Gastroesophageal sphincter (tissue), 4 donors: ENCODE measurements at regions not wholly inside any gene's neighbourhood (a gene's known extent, or its start where the extent isn't known, plus 50 kb on each side); places are given as distances from the start of the nearest gene placed in this dataset.

Experiments
- ATAC-seq: fragments of 150-250 bp; one replicate; pipeline ENCODE4 v1.9.1; 2016; ENCODE audit warnings: mild to moderate bottlenecking, moderate library complexity
- H3K27ac ChIP-seq, 4 donors: fragments of 200-600 bp; sonication (generic) in 3 of 4; 1 replicate in 3 of 4; 2 replicates in 1 of 4; pipeline ENCODE4 v1.5.1; 2016 to 2019
- H3K27me3 ChIP-seq: fragments of 200-600 bp; sonication (generic); one replicate; pipeline ENCODE4 v1.5.1; 2019
- H3K36me3 ChIP-seq, 2 donors: fragments of 200-600 bp; sonication (generic); one replicate each; pipeline ENCODE4 v1.5.1; 2019; ENCODE audit warnings: control low read depth in 1 of 2
- H3K4me1 ChIP-seq, 3 donors: fragments of 200-600 bp; sonication (generic); 1 replicate in 2 of 3; 2 replicates in 1 of 3; pipeline ENCODE4 v1.5.1; 2016 to 2019; ENCODE audit warnings: control low read depth in 2 of 3
- H3K4me3 ChIP-seq, 2 donors: fragments of 200-600 bp; sonication (generic); one replicate each; pipeline ENCODE4 v1.5.1; 2019; ENCODE audit warnings: mild to moderate bottlenecking in 1 of 2, moderate library complexity in 1 of 2
- H3K9me3 ChIP-seq, 3 donors: fragments of 200-600 bp; sonication (generic); one replicate each; pipeline ENCODE4 v1.5.1; 2017 to 2019; ENCODE audit warnings: control low read depth in 2 of 3
- CTCF ChIP-seq, 4 experiments: fragments of 200-600 bp in 2 of 4; fragments of 450-650 bp in 2 of 4; sonication (generic) in 1 of 4; IDR thresholded peaks; one replicate each; pipeline ENCODE4 v1.5.1; 2017 to 2019; ENCODE audit warnings: antibody characterized with exemption in 4 of 4, mild to moderate bottlenecking in 2 of 4, moderate library complexity in 2 of 4
- EP300 ChIP-seq: sonication (generic); formaldehyde crosslinking; IDR thresholded peaks from one replicate; pipeline ENCODE4 v1.6.1; 2017; ENCODE audit warnings: antibody characterized with exemption, mild to moderate bottlenecking
- POLR2A ChIP-seq, 2 donors: fragments of 450-650 bp; IDR thresholded peaks; one replicate each; pipeline ENCODE4 v1.6.1; 2017; ENCODE audit warnings: antibody characterized with exemption in 2 of 2, mild to moderate bottlenecking in 2 of 2, moderate library complexity in 1 of 2
- POLR2AphosphoS5 ChIP-seq: sonication (generic); formaldehyde crosslinking; IDR thresholded peaks from one replicate; pipeline ENCODE4 v1.6.1; 2017; ENCODE audit warnings: antibody characterized with exemption
- WGBS, 2 donors: methylation state at CpG; one replicate each; pipeline ENCODE4 v1.1.5; 2018; ENCODE audit warnings: low coverage in 1 of 2; 5-methylcytosine and 5-hydroxymethylcytosine counted together

GRCh38 chr9:24625097-24625496 is 79.4 kb upstream of the IZUMO3 start:
- 72 to 77% methylated on average over 2 of the region's 2 CpGs for whole genome bisulfite sequencing, 2 donors
- Histone ChIP-seq H3K36me3 (no peaks in the 10 kb centered on the region), H3K27me3 (no peaks in the 10 kb centered on the region), H3K27ac (no peak overlapping the region), H3K4me1 (no peaks in the 10 kb centered on the region), H3K9me3 (no peaks in the 10 kb centered on the region), H3K4me3 (no peak overlapping the region)
- TF ChIP-seq POLR2AphosphoS5 (no peak), EP300 (no peak), CTCF (IDR thresholded peaks at IDR 0.05) (no peak), POLR2A (IDR thresholded peaks at IDR 0.05) (no peak)
- ATAC-seq = no peak

DNA sequence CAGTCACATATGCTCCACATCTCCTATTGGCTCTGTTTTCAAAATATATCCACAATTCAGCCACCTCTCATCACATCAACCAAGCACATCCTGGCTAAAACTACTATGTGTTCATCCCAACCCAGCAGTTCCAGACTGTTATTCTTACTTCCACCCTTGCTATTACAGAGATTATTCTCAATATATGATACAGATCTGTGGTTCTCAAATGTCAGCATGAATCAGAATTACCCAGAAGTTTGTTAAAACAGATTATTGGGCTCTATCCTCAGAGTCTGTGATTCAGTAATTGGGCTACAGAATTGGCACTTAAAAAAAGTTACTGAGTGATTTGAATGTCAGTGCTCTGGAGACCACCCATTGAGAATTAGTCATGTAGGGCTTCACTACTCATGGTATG is 78.8 kb upstream of the IZUMO3 start:
- no peak for TF ChIP-seq POLR2A (IDR thresholded peaks at IDR 0.05)
- no peak for TF ChIP-seq EP300
- TF ChIP-seq CTCF (IDR thresholded peaks at IDR 0.05) = no peak
- no peak for TF ChIP-seq POLR2AphosphoS5
- no peaks in the 10 kb centered on the region for H3K27me3 ChIP-seq
- no peak overlapping the region for H3K27ac ChIP-seq
- no peak overlapping the region for H3K4me3 ChIP-seq
- no peaks in the 10 kb centered on the region for H3K4me1 ChIP-seq
- H3K36me3 ChIP-seq = no peaks in the 10 kb centered on the region
- ATAC-seq = no peak
- H3K9me3 ChIP-seq = no peaks in the 10 kb centered on the region

GRCh38 chr9:24620741-24621140 is 75.0 kb upstream of the IZUMO3 start:
- Histone ChIP-seq H3K4me3 (no peak overlapping the region), H3K27me3 (no peaks in the 10 kb centered on the region), H3K4me1 (no peaks in the 10 kb centered on the region), H3K27ac (no peak overlapping the region), H3K36me3 (no peaks in the 10 kb centered on the region), H3K9me3 (no peaks in the 10 kb centered on the region)
- ATAC-seq = no peak
- TF ChIP-seq CTCF (IDR thresholded peaks at IDR 0.05) (no peak), POLR2A (IDR thresholded peaks at IDR 0.05) (no peak), EP300 (no peak), POLR2AphosphoS5 (no peak)

DNA sequence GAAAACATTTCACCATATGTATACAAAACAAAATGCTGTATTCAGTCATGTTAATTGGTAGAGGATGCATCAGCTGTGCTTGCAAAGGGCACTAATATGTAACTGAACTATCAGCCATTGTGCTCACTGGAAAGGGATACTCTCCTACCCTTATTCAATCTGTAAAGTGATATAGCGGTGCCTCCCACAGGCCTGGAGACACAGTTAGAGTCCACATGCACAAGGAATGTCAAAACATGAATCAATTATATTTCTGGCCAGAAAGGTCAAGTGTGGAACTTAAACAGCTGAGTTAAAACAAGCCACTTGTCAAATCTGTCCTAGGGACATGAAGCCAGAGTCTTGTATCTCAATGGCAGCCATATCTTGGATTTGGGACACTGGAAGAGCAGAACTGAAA is 71.2 kb upstream of the IZUMO3 start:
- 70 to 80% methylated on average over 1 of the region's 1 CpG for WGBS, 2 donors
- H3K27me3 ChIP-seq = no peaks in the 10 kb centered on the region
- no peak for TF ChIP-seq EP300
- TF ChIP-seq POLR2A (IDR thresholded peaks at IDR 0.05) = no peak
- no peak for TF ChIP-seq CTCF (IDR thresholded peaks at IDR 0.05)
- TF ChIP-seq POLR2AphosphoS5 = no peak
- H3K4me1 ChIP-seq = no peaks in the 10 kb centered on the region
- ATAC-seq = no peak
- no peaks in the 10 kb centered on the region for H3K9me3 ChIP-seq
- no peak overlapping the region for H3K27ac ChIP-seq
- H3K36me3 ChIP-seq = no peaks in the 10 kb centered on the region
- no peak overlapping the region for H3K4me3 ChIP-seq

DNA sequence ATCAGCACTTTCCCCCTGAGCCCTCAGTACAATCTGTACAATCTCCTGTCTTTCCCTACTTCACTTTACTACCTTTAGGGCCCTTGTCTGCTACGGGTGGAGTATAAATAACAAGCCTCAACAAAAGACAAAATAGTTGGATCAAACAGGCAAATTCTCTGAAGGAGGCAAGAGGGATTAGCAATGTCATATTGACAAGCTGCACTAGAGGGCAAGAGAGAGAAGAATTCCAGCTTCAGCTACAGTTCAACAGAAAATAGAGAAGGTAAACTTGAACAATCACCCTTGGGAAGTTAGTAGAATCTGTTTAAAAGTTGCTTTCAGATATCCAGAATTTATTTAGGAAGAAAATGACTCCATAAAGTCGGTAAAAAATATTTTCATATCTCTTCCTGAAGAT is 68.4 kb upstream of the IZUMO3 start:
- Histone ChIP-seq H3K9me3 (no peaks in the 10 kb centered on the region), H3K36me3 (no peaks in the 10 kb centered on the region), H3K4me1 (no peaks in the 10 kb centered on the region), H3K27ac (no peak overlapping the region), H3K4me3 (no peak overlapping the region), H3K27me3 (no peaks in the 10 kb centered on the region)
- 36 to 92% methylated on average over 1 to 2 of the region's 2 CpGs for WGBS, 2 donors
- TF ChIP-seq POLR2A (IDR thresholded peaks at IDR 0.05) (no peak), POLR2AphosphoS5 (no peak), EP300 (no peak), CTCF (IDR thresholded peaks at IDR 0.05) (peak in 1 of 4 experiments; percentile 9)
- no peak for ATAC-seq
